Natural killer cell (primary cell): ENCODE measurements at regions not wholly inside any gene's neighbourhood (a gene's known extent, or its start where the extent isn't known, plus 50 kb on each side); places are given as distances from the start of the nearest gene placed in this dataset.
"Not testable (repeated sequence)": the region's sequence is repeated elsewhere in the genome, so short reads cannot be mapped to it uniquely, and the experiment has no call there.

Experiments used
- ATAC-seq, 3 donors: fragments of 150-1000 bp in 2 of 3; fragments of 200-7000 bp in 1 of 3; cut with Tn5 transposase; 1 replicate in 1 of 3; 2 replicates in 2 of 3; pipeline ENCODE4 v1.10.0; 2021; ENCODE audit warnings: mild to moderate bottlenecking in 2 of 3, moderate library complexity in 2 of 3
- DNase-seq, 2 donors: peaks; one replicate each; pipeline versions ENCODE4 v3.0.0 to v3.0.0-alpha.2; 2013 to 2021; ENCODE audit warnings: mixed read lengths in 1 of 2
- H3K27ac ChIP-seq: one replicate; pipeline ENCODE4 v1.5.1; 2013; ENCODE audit warnings: mild to moderate bottlenecking, low read length
- H3K27me3 ChIP-seq: one replicate; pipeline ENCODE4 v1.6.1; 2013; ENCODE audit warnings: low read length; ENCODE audit not compliant: control insufficient read depth, insufficient read depth
- H3K36me3 ChIP-seq: one replicate; pipeline ENCODE4 v1.6.1; 2013; ENCODE audit warnings: low read length; ENCODE audit not compliant: control insufficient read depth, insufficient read depth
- H3K4me1 ChIP-seq: one replicate; pipeline ENCODE4 v1.6.1; 2013; ENCODE audit warnings: low read length; ENCODE audit not compliant: control insufficient read depth, insufficient read depth
- H3K4me3 ChIP-seq: one replicate; pipeline ENCODE4 v1.5.1; 2013; ENCODE audit warnings: low read length
- H3K9me3 ChIP-seq: one replicate; pipeline ENCODE4 v1.6.1; 2013; ENCODE audit warnings: low read length; ENCODE audit not compliant: control insufficient read depth, insufficient read depth
- H3K27ac Mint-ChIP-seq, 2 donors: one replicate each; pipeline ENCODE4 v1.8.0; 2022; ENCODE audit warnings: mild to moderate bottlenecking in 2 of 2, mixed read lengths in 2 of 2, moderate library complexity in 1 of 2
- H3K27me3 Mint-ChIP-seq, 2 donors: one replicate each; pipeline ENCODE4 v1.8.0; 2022; ENCODE audit warnings: low read depth in 2 of 2, mixed read lengths in 2 of 2
- H3K36me3 Mint-ChIP-seq: one replicate; pipeline ENCODE4 v1.8.0; 2022; ENCODE audit warnings: mixed read lengths
- H3K4me1 Mint-ChIP-seq, 2 donors: one replicate each; pipeline ENCODE4 v1.8.0; 2022; ENCODE audit warnings: mixed read lengths in 2 of 2
- H3K4me3 Mint-ChIP-seq: one replicate; pipeline ENCODE4 v1.8.0; 2022; ENCODE audit warnings: mild to moderate bottlenecking, moderate library complexity, mixed read lengths
- H3K9me3 Mint-ChIP-seq, 2 donors: one replicate each; pipeline ENCODE4 v1.8.0; 2022; ENCODE audit warnings: mixed read lengths in 2 of 2
- CTCF ChIP-seq: fragments of 200-600 bp; IDR thresholded peaks from one replicate; pipeline ENCODE4 v1.8.0; 2022; ENCODE audit warnings: antibody characterized with exemption
- WGBS: methylation state at CpG from one replicate; pipeline ENCODE4 v1.1.7; 2013; ENCODE audit warnings: missing lambda C conversion rate; ENCODE audit not compliant: insufficient coverage; 5-methylcytosine and 5-hydroxymethylcytosine counted together
- intact Hi-C: fragments of 100-400 bp; cut with micrococcal nuclease; formaldehyde crosslinking; loops from one replicate; pipeline ENCODE4 v1.14.2; 2022

DNA sequence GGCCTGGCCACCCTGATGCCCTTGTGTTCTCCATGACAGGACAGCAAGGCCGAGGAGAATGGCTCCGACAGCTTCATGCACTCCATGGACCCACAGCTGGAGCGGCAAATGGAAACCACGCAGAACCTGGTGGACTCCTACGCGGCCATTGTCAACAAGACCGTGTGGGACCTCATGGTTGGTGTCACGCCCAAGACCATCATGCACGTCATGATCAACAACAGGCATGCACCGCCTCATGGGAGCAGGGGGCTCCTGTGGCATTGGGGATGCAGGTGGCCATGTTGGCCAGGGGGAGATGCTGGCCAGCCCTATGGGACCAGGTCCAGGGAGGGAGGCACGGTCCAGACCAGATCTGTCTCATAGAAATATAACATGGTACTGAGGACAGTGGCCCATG lies 62.9 kb downstream of the GOLGA8B start:
- Histone ChIP-seq H3K4me3 (no peak overlapping the region), H3K27ac (no peak overlapping the region), H3K9me3 (no peaks in the 10 kb centered on the region), H3K4me1 (no peaks in the 10 kb centered on the region), H3K27me3 (no peaks in the 10 kb centered on the region), H3K36me3 (no peaks in the 10 kb centered on the region)
- Mint-ChIP-seq H3K27ac (no peak overlapping the region), H3K36me3 (no peaks in the 10 kb centered on the region), H3K4me3 (no peak overlapping the region), H3K9me3 (no peaks in the 10 kb centered on the region), H3K4me1 (peaks cover 0 to under 1% of the 10 kb centered on the region in 2 donors), H3K27me3 (peaks cover 0 to 6% of the 10 kb centered on the region in 2 donors)
- DNase-seq, result no peak
- 74% methylated on average over 11 of the region's 11 CpGs for WGBS
- ATAC-seq, result no peak
- intact Hi-C loops, result no loop called here
- no peak for TF ChIP-seq CTCF

DNA sequence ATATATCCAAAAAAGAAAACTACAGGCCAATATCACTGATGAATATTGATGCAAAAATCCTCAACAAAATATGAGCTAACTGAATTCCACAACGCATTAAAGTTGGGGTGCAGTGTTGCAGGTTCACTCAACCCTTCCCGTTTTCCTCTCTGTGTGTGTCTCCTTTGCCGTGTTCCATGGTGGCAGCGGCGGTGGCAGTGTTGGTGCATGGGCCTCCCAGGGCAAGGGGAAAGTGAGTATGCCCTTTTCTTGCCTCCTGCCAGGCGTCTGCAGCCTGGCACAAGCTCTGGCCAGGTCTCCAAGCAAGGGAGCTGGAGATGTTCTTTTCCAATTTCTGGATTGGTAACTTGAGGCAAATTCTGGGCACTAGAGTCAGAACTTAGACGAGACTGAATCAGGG lies 63.4 kb downstream of the GOLGA8B start:
- 90% methylated on average over 7 of the region's 7 CpGs for WGBS
- H3K27me3 Mint-ChIP-seq, H3K27me3 ChIP-seq, DNase-seq, ATAC-seq, H3K27ac Mint-ChIP-seq, intact Hi-C loops, H3K4me3 Mint-ChIP-seq, H3K4me1 ChIP-seq, H3K9me3 Mint-ChIP-seq, H3K36me3 ChIP-seq, H3K4me3 ChIP-seq, H3K36me3 Mint-ChIP-seq, H3K4me1 Mint-ChIP-seq, H3K27ac ChIP-seq, H3K9me3 ChIP-seq: not testable (repeated sequence)

- peaks cover 7% of the 10 kb centered on the region for H3K4me1 ChIP-seq
- Mint-ChIP-seq H3K36me3 (no peaks in the 10 kb centered on the region), H3K4me1 (peaks cover 20 to 21% of the 10 kb centered on the region in 2 donors), H3K9me3 (no peaks in the 10 kb centered on the region), H3K4me3 (peak overlapping the region; percentile 84), H3K27me3 (peaks cover 22 to 39% of the 10 kb centered on the region in 2 donors), H3K27ac (no peak overlapping the region)
- no peak overlapping the region for H3K27ac ChIP-seq
- peaks cover 2% of the 10 kb centered on the region for H3K27me3 ChIP-seq
- intact Hi-C loops, result no loop called here
- ATAC-seq (peak; percentile 66 to 67 (median 66)), DNase-seq (peak in 1 of 2 donors; percentile 7)
- peak overlapping the region; percentile 56 for H3K4me3 ChIP-seq
- H3K9me3 ChIP-seq, result no peaks in the 10 kb centered on the region
- no peak for TF ChIP-seq CTCF
- H3K36me3 ChIP-seq, result no peaks in the 10 kb centered on the region
- WGBS, result 1% methylated on average over 39 of the region's 39 CpGs
Measured at GRCh38 chr15:34514251-34514670, 69.2 kb downstream of the GOLGA8B start.

- TF ChIP-seq CTCF, result no peak
- no peaks in the 10 kb centered on the region for H3K36me3 ChIP-seq
- peak overlapping the region; percentile 84 for H3K4me3 Mint-ChIP-seq
- ATAC-seq (no peak), DNase-seq (no peak)
- peaks cover 20 to 21% of the 10 kb centered on the region in 2 donors for H3K4me1 Mint-ChIP-seq
- peaks cover 2% of the 10 kb centered on the region for H3K27me3 ChIP-seq
- no peaks in the 10 kb centered on the region for H3K9me3 ChIP-seq
- peak overlapping the region in 1 of 2 donors; percentile 24 for H3K27ac Mint-ChIP-seq
- peaks cover 7% of the 10 kb centered on the region for H3K4me1 ChIP-seq
- H3K9me3 Mint-ChIP-seq, result no peaks in the 10 kb centered on the region
- H3K27me3 Mint-ChIP-seq, result peaks cover 22 to 41% of the 10 kb centered on the region in 2 donors
- intact Hi-C loops, result no loop called here
- H3K27ac ChIP-seq, result no peak overlapping the region
- H3K4me3 ChIP-seq, result no peak overlapping the region
- H3K36me3 Mint-ChIP-seq, result no peaks in the 10 kb centered on the region
- 49% methylated on average over 4 of the region's 4 CpGs for WGBS
Measured at GRCh38 chr15:34512628-34513027, 70.8 kb downstream of the GOLGA8B start.
